ENCODE measurements at regions not wholly inside any gene's neighbourhood (a gene's known extent, or its start where the extent isn't known, plus 50 kb on each side); places are given as distances from the start of the nearest gene placed in this dataset.

DNA sequence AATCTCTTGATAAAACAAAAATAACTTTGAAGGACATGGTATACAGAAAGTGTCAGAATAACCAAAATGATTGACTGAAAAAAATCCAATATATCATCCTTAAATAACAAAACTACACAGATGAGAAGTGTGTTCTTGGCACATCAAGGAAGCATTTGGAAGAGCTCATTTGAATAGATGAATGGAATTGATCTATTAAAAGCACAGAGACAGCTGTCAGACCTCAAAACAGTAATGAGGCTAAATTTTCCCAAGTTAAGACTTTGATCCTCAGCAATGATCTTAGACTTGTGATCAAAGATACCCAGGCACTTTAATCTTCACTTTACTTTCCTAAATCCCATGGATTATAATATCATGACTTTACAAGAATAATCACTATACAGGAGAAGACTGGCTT, 395.4 kb upstream of the NFE2L3 start:
- H3K4me1 ChIP-seq (ENCODE audit: insufficient read depth, low read length, poor library complexity, severe bottlenecking): no peaks in the 10 kb centered on the region

DNA sequence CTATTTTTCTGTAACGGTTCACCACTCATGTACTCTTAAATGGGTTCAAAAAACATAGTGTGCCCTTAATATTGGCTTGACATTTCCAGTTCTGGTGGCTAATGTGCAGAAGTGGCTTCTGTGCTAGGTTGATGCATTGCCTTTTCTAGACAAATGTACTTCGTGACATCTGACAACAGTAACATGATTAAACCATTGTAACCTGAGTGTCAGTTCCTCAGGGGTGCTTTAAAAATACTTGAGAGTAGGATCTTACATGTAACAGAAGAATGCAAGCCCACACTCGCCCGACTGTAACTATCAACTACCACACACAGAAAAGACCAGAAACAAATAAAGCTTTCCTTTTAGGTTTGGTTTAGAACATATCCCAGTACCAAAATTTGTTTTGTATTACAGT, 393.4 kb upstream of the NFE2L3 start:
- no TSS peak for BruUV-seq (replicated peaks)
- no peak for TF ChIP-seq EZH2 (IDR thresholded peaks at IDR 0.05; ENCODE audit: borderline replicate concordance, low read depth, low read length, poor library complexity, severe bottlenecking)
- TF ChIP-seq, protein P1, sequence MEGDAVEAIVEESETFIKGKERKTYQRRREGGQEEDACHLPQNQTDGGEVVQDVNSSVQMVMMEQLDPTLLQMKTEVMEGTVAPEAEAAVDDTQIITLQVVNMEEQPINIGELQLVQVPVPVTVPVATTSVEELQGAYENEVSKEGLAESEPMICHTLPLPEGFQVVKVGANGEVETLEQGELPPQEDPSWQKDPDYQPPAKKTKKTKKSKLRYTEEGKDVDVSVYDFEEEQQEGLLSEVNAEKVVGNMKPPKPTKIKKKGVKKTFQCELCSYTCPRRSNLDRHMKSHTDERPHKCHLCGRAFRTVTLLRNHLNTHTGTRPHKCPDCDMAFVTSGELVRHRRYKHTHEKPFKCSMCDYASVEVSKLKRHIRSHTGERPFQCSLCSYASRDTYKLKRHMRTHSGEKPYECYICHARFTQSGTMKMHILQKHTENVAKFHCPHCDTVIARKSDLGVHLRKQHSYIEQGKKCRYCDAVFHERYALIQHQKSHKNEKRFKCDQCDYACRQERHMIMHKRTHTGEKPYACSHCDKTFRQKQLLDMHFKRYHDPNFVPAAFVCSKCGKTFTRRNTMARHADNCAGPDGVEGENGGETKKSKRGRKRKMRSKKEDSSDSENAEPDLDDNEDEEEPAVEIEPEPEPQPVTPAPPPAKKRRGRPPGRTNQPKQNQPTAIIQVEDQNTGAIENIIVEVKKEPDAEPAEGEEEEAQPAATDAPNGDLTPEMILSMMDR (conservative IDR thresholded peaks at IDR 0.05; ENCODE audit: low read depth, low read length): no peak
- Histone ChIP-seq H3K36me3 (ENCODE audit: insufficient read depth, low read length, poor library complexity, severe bottlenecking) (no peaks in the 10 kb centered on the region), H3K9me3 (ENCODE audit: low read depth, low read length, poor library complexity, severe bottlenecking) (no peaks in the 10 kb centered on the region), H3K4me1 (ENCODE audit: insufficient read depth, low read length, poor library complexity, severe bottlenecking) (no peaks in the 10 kb centered on the region), H3K27me3 (replicated peaks; ENCODE audit: insufficient read depth, low read depth, low read length, poor library complexity) (peaks cover 8% of the 10 kb centered on the region), H3K27ac (ENCODE audit: low read depth, low read length, poor library complexity, severe bottlenecking) (no peak overlapping the region), H3K4me3 (ENCODE audit: low read depth, low read length, poor library complexity, severe bottlenecking) (no peak overlapping the region)
- intact Hi-C loops (cut with micrococcal nuclease; ENCODE audit: unreplicated experiment): no loop called here
- CTCF ChIA-PET: no interaction called here
- POLR2A ChIA-PET (ENCODE audit: low non-redundant PET): no interaction called here
- DNase-seq (ENCODE audit: low spot score): peak; percentile 12

More for the DNA sequence above, 395.4 kb upstream of the NFE2L3 start:
- Histone ChIP-seq H3K9me3 (ENCODE audit: low read depth, low read length, poor library complexity, severe bottlenecking) (no peaks in the 10 kb centered on the region), H3K27ac (ENCODE audit: low read depth, low read length, poor library complexity, severe bottlenecking) (no peak overlapping the region), H3K27me3 (replicated peaks; ENCODE audit: insufficient read depth, low read depth, low read length, poor library complexity) (peaks cover 10% of the 10 kb centered on the region), H3K36me3 (ENCODE audit: insufficient read depth, low read length, poor library complexity, severe bottlenecking) (no peaks in the 10 kb centered on the region), H3K4me3 (ENCODE audit: low read depth, low read length, poor library complexity, severe bottlenecking) (no peak overlapping the region)
- ChIA-PET POLR2A (ENCODE audit: low non-redundant PET) (no interaction called here), CTCF (no interaction called here)
- TF ChIP-seq, protein P1 (conservative IDR thresholded peaks at IDR 0.05; ENCODE audit: low read depth, low read length): no peak
- TF ChIP-seq EZH2 (IDR thresholded peaks at IDR 0.05; ENCODE audit: borderline replicate concordance, low read depth, low read length, poor library complexity, severe bottlenecking): no peak
- intact Hi-C loops (cut with micrococcal nuclease; ENCODE audit: unreplicated experiment): no loop called here
- no peak for DNase-seq (ENCODE audit: low spot score)
- no TSS peak for BruUV-seq (replicated peaks)

GRCh38 chr7:25759286-25759685, 392.7 kb upstream of the NFE2L3 start:
- no peaks in the 10 kb centered on the region for H3K36me3 ChIP-seq (ENCODE audit: insufficient read depth, low read length, poor library complexity, severe bottlenecking)
- no peaks in the 10 kb centered on the region for H3K4me1 ChIP-seq (ENCODE audit: insufficient read depth, low read length, poor library complexity, severe bottlenecking)
- H3K4me3 ChIP-seq (ENCODE audit: low read depth, low read length, poor library complexity, severe bottlenecking): no peak overlapping the region
- TF ChIP-seq, protein P1 (conservative IDR thresholded peaks at IDR 0.05; ENCODE audit: low read depth, low read length): no peak
- TF ChIP-seq EZH2 (IDR thresholded peaks at IDR 0.05; ENCODE audit: borderline replicate concordance, low read depth, low read length, poor library complexity, severe bottlenecking): no peak
- H3K9me3 ChIP-seq (ENCODE audit: low read depth, low read length, poor library complexity, severe bottlenecking): no peaks in the 10 kb centered on the region
- intact Hi-C loops (cut with micrococcal nuclease; ENCODE audit: unreplicated experiment): no loop called here
- ChIA-PET CTCF (no interaction called here), POLR2A (ENCODE audit: low non-redundant PET) (no interaction called here)
- no peak overlapping the region for H3K27ac ChIP-seq (ENCODE audit: low read depth, low read length, poor library complexity, severe bottlenecking)
- peaks cover 8% of the 10 kb centered on the region for H3K27me3 ChIP-seq (replicated peaks; ENCODE audit: insufficient read depth, low read depth, low read length, poor library complexity)
- peak; percentile 57 for DNase-seq (ENCODE audit: low spot score)
- BruUV-seq (replicated peaks): no TSS peak
